Nephron progenitor cell (in vitro differentiated cells): ENCODE measurements at regions not wholly inside any gene's neighbourhood (a gene's known extent, or its start where the extent isn't known, plus 50 kb on each side); places are given as distances from the start of the nearest gene placed in this dataset.
A peak's percentile ranks its signal among the peaks of the same experiment; 100 is the strongest.

ENCODE experiments used
- DNase-seq: peaks from one replicate; pipeline ENCODE4 v3.0.0; 2021
- H3K27ac Mint-ChIP-seq: 2 replicates; pipeline ENCODE4 v1.8.0; 2021; ENCODE audit warnings: mild to moderate bottlenecking, moderate library complexity, mixed read lengths
- H3K27me3 Mint-ChIP-seq: 2 replicates; pipeline ENCODE4 v1.8.0; 2021; ENCODE audit warnings: mild to moderate bottlenecking, low read depth, mixed read lengths; ENCODE audit not compliant: poor library complexity
- H3K36me3 Mint-ChIP-seq: 2 replicates; pipeline ENCODE4 v1.8.0; 2021; ENCODE audit warnings: low read depth, mixed read lengths
- H3K4me1 Mint-ChIP-seq: 2 replicates; pipeline ENCODE4 v1.8.0; 2021; ENCODE audit warnings: mixed read lengths
- H3K4me3 Mint-ChIP-seq: 2 replicates; pipeline ENCODE4 v1.8.0; 2021; ENCODE audit warnings: mild to moderate bottlenecking, moderate library complexity, mixed read lengths
- H3K9me3 Mint-ChIP-seq: 2 replicates; pipeline ENCODE4 v1.8.0; 2021; ENCODE audit warnings: mild to moderate bottlenecking, moderate library complexity, mixed read lengths
- CTCF ChIP-seq: fragments of 200-600 bp; sonication (generic); IDR thresholded peaks from 2 replicates; pipeline ENCODE4 v1.5.0; 2021; ENCODE audit warnings: antibody characterized with exemption

- peaks cover 19% of the 10 kb centered on the region for H3K9me3 Mint-ChIP-seq
- DNase-seq, result no peak
- no peak overlapping the region for H3K4me3 Mint-ChIP-seq
- H3K27me3 Mint-ChIP-seq, result no peaks in the 10 kb centered on the region
- no peaks in the 10 kb centered on the region for H3K4me1 Mint-ChIP-seq
- no peak overlapping the region for H3K27ac Mint-ChIP-seq
- H3K36me3 Mint-ChIP-seq, result no peaks in the 10 kb centered on the region
- no peak for TF ChIP-seq CTCF
Observed at GRCh38 chr4:114282937-114283336, 303.5 kb upstream of the ARSJ start.

GRCh38 chr4:114284629-114285028 is 305.2 kb upstream of the ARSJ start:
- no peak for TF ChIP-seq CTCF
- Mint-ChIP-seq H3K4me1 (no peaks in the 10 kb centered on the region), H3K4me3 (no peak overlapping the region), H3K27ac (no peak overlapping the region), H3K27me3 (no peaks in the 10 kb centered on the region), H3K9me3 (peaks cover 21% of the 10 kb centered on the region), H3K36me3 (no peaks in the 10 kb centered on the region)
- DNase-seq, result no peak

- TF ChIP-seq CTCF, result no peak
- no peak for DNase-seq
- Mint-ChIP-seq H3K27ac (no peak overlapping the region), H3K9me3 (peaks cover 29% of the 10 kb centered on the region), H3K4me1 (no peaks in the 10 kb centered on the region), H3K27me3 (no peaks in the 10 kb centered on the region), H3K36me3 (no peaks in the 10 kb centered on the region), H3K4me3 (no peak overlapping the region)
Observed at GRCh38 chr4:114286262-114286810, 306.9 kb upstream of the ARSJ start.

GRCh38 chr4:114287079-114287696 is 307.7 kb upstream of the ARSJ start:
- DNase-seq, result peak; percentile 3
- peaks cover 37% of the 10 kb centered on the region for H3K9me3 Mint-ChIP-seq
- no peak overlapping the region for H3K4me3 Mint-ChIP-seq
- no peaks in the 10 kb centered on the region for H3K36me3 Mint-ChIP-seq
- TF ChIP-seq CTCF, result no peak
- H3K4me1 Mint-ChIP-seq, result no peaks in the 10 kb centered on the region
- H3K27me3 Mint-ChIP-seq, result no peaks in the 10 kb centered on the region
- no peak overlapping the region for H3K27ac Mint-ChIP-seq

GRCh38 chr4:114296126-114296525 is 302.5 kb upstream of the UGT8 start:
- TF ChIP-seq CTCF, result no peak
- H3K9me3 Mint-ChIP-seq, result peaks cover 40% of the 10 kb centered on the region

GRCh38 chr4:114302472-114302871 is 296.1 kb upstream of the UGT8 start:
- DNase-seq, result no peak
- H3K36me3 Mint-ChIP-seq, result no peaks in the 10 kb centered on the region
- no peak overlapping the region for H3K4me3 Mint-ChIP-seq
- peaks cover 2% of the 10 kb centered on the region for H3K27me3 Mint-ChIP-seq
- H3K4me1 Mint-ChIP-seq, result peaks cover 6% of the 10 kb centered on the region
- H3K9me3 Mint-ChIP-seq, result peaks cover 3% of the 10 kb centered on the region
- no peak for TF ChIP-seq CTCF
- peak overlapping the region; percentile 36 for H3K27ac Mint-ChIP-seq

More at GRCh38 chr4:114296126-114296525, 302.5 kb upstream of the UGT8 start:
- no peak for DNase-seq
- Mint-ChIP-seq H3K27me3 (no peaks in the 10 kb centered on the region), H3K4me1 (no peaks in the 10 kb centered on the region), H3K36me3 (no peaks in the 10 kb centered on the region), H3K4me3 (no peak overlapping the region), H3K27ac (no peak overlapping the region)
